Trophoblast cell (in vitro differentiated cells and primary cell): ENCODE measurements at regions not wholly inside any gene's neighbourhood (a gene's known extent, or its start where the extent isn't known, plus 50 kb on each side); places are given as distances from the start of the nearest gene placed in this dataset.

Experiments used
- DNase-seq, 2 donors: peaks; one replicate each; pipeline ENCODE4 v3.0.0-alpha.2; 2016
- H2AFZ ChIP-seq: 2 replicates; pipeline ENCODE4 v1.6.1; 2013; ENCODE audit warnings: low read length, moderate library complexity, mild to moderate bottlenecking; ENCODE audit not compliant: insufficient read depth, poor library complexity
- H2AK5ac ChIP-seq: 2 replicates; pipeline ENCODE4 v1.6.1; 2013; ENCODE audit warnings: mild to moderate bottlenecking, low read length
- H2BK120ac ChIP-seq: 2 replicates; pipeline ENCODE4 v1.6.1; 2013; ENCODE audit warnings: low read length, mild to moderate bottlenecking, moderate library complexity; ENCODE audit not compliant: insufficient read depth, poor library complexity
- H2BK12ac ChIP-seq: 2 replicates; pipeline ENCODE4 v1.6.1; 2013; ENCODE audit warnings: mild to moderate bottlenecking, low read length, moderate library complexity
- H2BK5ac ChIP-seq: 2 replicates; pipeline ENCODE4 v1.6.1; 2013; ENCODE audit warnings: low read length, low read depth, moderate library complexity, mild to moderate bottlenecking; ENCODE audit not compliant: poor library complexity
- H3K14ac ChIP-seq: 2 replicates; pipeline ENCODE4 v1.6.1; 2013; ENCODE audit warnings: mild to moderate bottlenecking, low read length
- H3K18ac ChIP-seq: 2 replicates; pipeline ENCODE4 v1.6.1; 2013; ENCODE audit warnings: mild to moderate bottlenecking, low read length
- H3K23ac ChIP-seq: 2 replicates; pipeline ENCODE4 v1.6.1; 2013; ENCODE audit warnings: low read length
- H3K27ac ChIP-seq: 2 replicates; pipeline ENCODE4 v1.5.1; 2013; ENCODE audit warnings: low read depth, mild to moderate bottlenecking, inconsistent platforms, low read length, moderate library complexity
- H3K27me3 ChIP-seq: 2 replicates; pipeline ENCODE4 v1.6.1; 2013; ENCODE audit warnings: inconsistent platforms, mild to moderate bottlenecking, low read length, moderate library complexity; ENCODE audit not compliant: insufficient read depth
- H3K36me3 ChIP-seq, 2 experiments: 1 replicate in 1 of 2; 2 replicates in 1 of 2; pipeline ENCODE4 v1.6.1; 2013; ENCODE audit warnings: low read length in 2 of 2, mild to moderate bottlenecking in 2 of 2, moderate library complexity in 1 of 2; ENCODE audit not compliant: insufficient read depth in 2 of 2, control insufficient read depth in 1 of 2
- H3K4ac ChIP-seq: 2 replicates; pipeline ENCODE4 v1.6.1; 2013; ENCODE audit warnings: low read depth, mild to moderate bottlenecking, low read length, moderate library complexity
- H3K4me1 ChIP-seq, 2 experiments: 1 replicate in 1 of 2; 2 replicates in 1 of 2; pipeline ENCODE4 v1.6.1; 2013; ENCODE audit warnings: low read length in 2 of 2, mild to moderate bottlenecking in 2 of 2, moderate library complexity in 1 of 2; ENCODE audit not compliant: insufficient read depth in 2 of 2, control insufficient read depth in 1 of 2
- H3K4me2 ChIP-seq: 2 replicates; pipeline ENCODE4 v1.6.1; 2013; ENCODE audit warnings: inconsistent platforms, mild to moderate bottlenecking, low read length, moderate library complexity
- H3K4me3 ChIP-seq: 2 replicates; pipeline ENCODE4 v1.5.1; 2013; ENCODE audit warnings: mild to moderate bottlenecking, low read depth, low read length, inconsistent platforms
- H3K79me1 ChIP-seq: one replicate; pipeline ENCODE4 v1.6.1; 2013; ENCODE audit warnings: low read length
- H3K79me2 ChIP-seq: 2 replicates; pipeline ENCODE4 v1.6.1; 2013; ENCODE audit warnings: low read length, mild to moderate bottlenecking; ENCODE audit not compliant: control insufficient read depth, insufficient read depth, poor library complexity
- H3K9ac ChIP-seq: 2 replicates; pipeline ENCODE4 v1.6.1; 2013; ENCODE audit warnings: mild to moderate bottlenecking, low read length
- H3K9me3 ChIP-seq: 2 replicates; pipeline ENCODE4 v1.6.1; 2013; ENCODE audit warnings: low read depth, mild to moderate bottlenecking, control low read depth, inconsistent platforms, low read length; ENCODE audit not compliant: insufficient read depth
- H4K12ac ChIP-seq: 2 replicates; pipeline ENCODE4 v1.6.1; 2013; ENCODE audit warnings: low read depth, mild to moderate bottlenecking, low read length, moderate library complexity
- H4K8ac ChIP-seq: 2 replicates; pipeline ENCODE4 v1.6.1; 2013; ENCODE audit warnings: low read depth, mild to moderate bottlenecking, low read length, moderate library complexity
- H4K91ac ChIP-seq: one replicate; pipeline ENCODE4 v1.6.1; 2013; ENCODE audit warnings: low read depth, mild to moderate bottlenecking, low read length, moderate library complexity
- WGBS: extraction: QIAGEN DNeasy Blood & Tissue Kit; methylation state at CpG from one replicate; pipeline ENCODE4 v1.1.7; 2013; ENCODE audit warnings: missing lambda C conversion rate; ENCODE audit not compliant: insufficient read length, insufficient coverage; ENCODE audit errors: extremely low coverage; 5-methylcytosine and 5-hydroxymethylcytosine counted together

- H3K27ac ChIP-seq: no peak overlapping the region
- H3K79me1 ChIP-seq: no peaks in the 10 kb centered on the region
- no peak overlapping the region for H3K9ac ChIP-seq
These were observed 100.0 kb upstream of the TAB2 start for GRCh38 chr6:149217466-149217888.

GRCh38 chr6:149218471-149218870, 99.0 kb upstream of the TAB2 start:
- Histone ChIP-seq H2AK5ac (no peak overlapping the region), H3K9me3 (no peaks in the 10 kb centered on the region), H3K14ac (no peak overlapping the region), H3K23ac (no peak overlapping the region), H3K79me1 (no peaks in the 10 kb centered on the region), H3K4me3 (no peak overlapping the region), H2BK5ac (no peak overlapping the region), H2AFZ (no peak overlapping the region), H3K4me2 (no peak overlapping the region), H4K91ac (no peak overlapping the region), H3K18ac (no peak overlapping the region), H3K79me2 (no peaks in the 10 kb centered on the region), H4K12ac (no peak overlapping the region), H3K27me3 (no peaks in the 10 kb centered on the region), H3K9ac (no peak overlapping the region), H3K27ac (no peak overlapping the region), H3K4me1 (peaks cover 1 to 2% of the 10 kb centered on the region in 2 experiments), H4K8ac (no peak overlapping the region), H3K36me3 (no peaks in the 10 kb centered on the region), H3K4ac (no peak overlapping the region), H2BK12ac (no peak overlapping the region), H2BK120ac (no peak overlapping the region)
- DNase-seq: no peak

More at GRCh38 chr6:149217466-149217888, 100.0 kb upstream of the TAB2 start:
- Histone ChIP-seq H3K4me2 (no peak overlapping the region), H2BK5ac (no peak overlapping the region), H2AK5ac (no peak overlapping the region), H3K36me3 (no peaks in the 10 kb centered on the region), H4K8ac (no peak overlapping the region), H4K91ac (no peak overlapping the region), H3K23ac (no peak overlapping the region), H3K18ac (no peak overlapping the region), H2AFZ (no peak overlapping the region), H3K27me3 (no peaks in the 10 kb centered on the region), H3K14ac (no peak overlapping the region), H3K79me2 (no peaks in the 10 kb centered on the region), H2BK12ac (no peak overlapping the region), H3K9me3 (no peaks in the 10 kb centered on the region), H3K4me1 (peaks cover 1 to 4% of the 10 kb centered on the region in 2 experiments), H3K4me3 (no peak overlapping the region), H2BK120ac (no peak overlapping the region), H3K4ac (no peak overlapping the region), H4K12ac (no peak overlapping the region)
- no peak for DNase-seq

- H2BK120ac ChIP-seq: no peak overlapping the region
- no peaks in the 10 kb centered on the region for H3K9me3 ChIP-seq
- H3K18ac ChIP-seq: no peak overlapping the region
- H2BK12ac ChIP-seq: no peak overlapping the region
- no peak overlapping the region for H4K8ac ChIP-seq
- no peak overlapping the region for H4K91ac ChIP-seq
- no peak for DNase-seq
- no peak overlapping the region for H2AK5ac ChIP-seq
- peaks cover 1 to 2% of the 10 kb centered on the region in 2 experiments for H3K4me1 ChIP-seq
- no peaks in the 10 kb centered on the region for H3K79me1 ChIP-seq
- no peak overlapping the region for H3K4ac ChIP-seq
- no peak overlapping the region for H3K4me3 ChIP-seq
- H3K27me3 ChIP-seq: no peaks in the 10 kb centered on the region
- no peak overlapping the region for H2AFZ ChIP-seq
- no peak overlapping the region for H3K23ac ChIP-seq
- no peak overlapping the region for H2BK5ac ChIP-seq
- no peaks in the 10 kb centered on the region for H3K79me2 ChIP-seq
- no CpG with 5 or more reads among the region's 2 CpGs for WGBS
- H3K4me2 ChIP-seq: no peak overlapping the region
- no peak overlapping the region for H3K14ac ChIP-seq
- H3K9ac ChIP-seq: no peak overlapping the region
- H4K12ac ChIP-seq: no peak overlapping the region
- no peak overlapping the region for H3K27ac ChIP-seq
- H3K36me3 ChIP-seq: no peaks in the 10 kb centered on the region
These were observed 98.6 kb upstream of the TAB2 start for GRCh38 chr6:149218915-149219314.

GRCh38 chr6:149220882-149221773, 96.4 kb upstream of the TAB2 start:
- Histone ChIP-seq H4K12ac (no peak overlapping the region), H3K79me1 (no peaks in the 10 kb centered on the region), H2AFZ (no peak overlapping the region), H3K36me3 (no peaks in the 10 kb centered on the region), H3K18ac (no peak overlapping the region), H3K4me3 (no peak overlapping the region), H3K79me2 (no peaks in the 10 kb centered on the region), H4K91ac (no peak overlapping the region), H3K14ac (no peak overlapping the region), H2BK5ac (no peak overlapping the region), H3K27ac (no peak overlapping the region), H3K9me3 (no peaks in the 10 kb centered on the region), H3K4ac (no peak overlapping the region), H3K9ac (no peak overlapping the region), H3K27me3 (no peaks in the 10 kb centered on the region), H2AK5ac (no peak overlapping the region), H4K8ac (no peak overlapping the region), H2BK12ac (no peak overlapping the region), H3K23ac (no peak overlapping the region), H3K4me2 (no peak overlapping the region), H3K4me1 (peaks cover 1 to 2% of the 10 kb centered on the region in 2 experiments), H2BK120ac (no peak overlapping the region)
- WGBS: no CpG with 5 or more reads among the region's 6 CpGs
- DNase-seq: no peak
